ENCODE measurements at regions not wholly inside any gene's neighbourhood (a gene's known extent, or its start where the extent isn't known, plus 50 kb on each side); places are given as distances from the start of the nearest gene placed in this dataset.

DNA sequence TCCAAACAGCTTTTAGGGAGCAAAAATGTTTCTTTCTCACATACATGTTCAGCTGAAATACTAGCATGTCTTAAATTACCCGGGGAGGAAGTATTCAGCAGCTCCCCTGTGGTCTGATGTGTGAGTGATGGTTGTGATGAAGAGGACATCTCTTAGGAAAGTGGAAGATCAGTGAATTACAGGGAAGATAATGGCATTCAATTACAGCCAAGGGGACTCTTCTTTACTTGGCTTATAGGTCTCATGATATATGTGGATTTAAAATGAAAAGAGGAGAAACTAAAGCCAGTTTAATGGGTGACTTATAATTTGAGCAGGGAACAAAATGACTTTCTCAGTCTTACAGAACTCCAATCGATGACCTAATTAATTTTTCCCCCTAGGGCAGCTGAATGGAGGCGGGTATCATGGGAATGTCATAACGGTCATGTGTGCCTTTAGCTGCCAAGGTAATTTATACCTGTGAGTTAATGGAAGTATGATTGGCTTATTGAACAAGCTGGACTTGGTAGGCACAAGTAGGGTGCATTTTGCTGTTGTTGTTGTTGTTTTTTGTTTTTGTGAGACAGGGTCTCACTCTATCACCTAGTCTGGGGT, 198.8 kb downstream of the HIPK3 start:
- H3F3A ChIP-seq (ENCODE audit: insufficient read depth) = no peaks in the 10 kb centered on the region
- H3K9ac ChIP-seq (ENCODE audit: low read length) = no peak overlapping the region
- no peaks in the 10 kb centered on the region for H3K9me3 ChIP-seq (ENCODE audit: insufficient read depth, low read length)
- no peaks in the 10 kb centered on the region for H3K79me2 ChIP-seq (ENCODE audit: insufficient read depth, low read length)
- H4K20me1 ChIP-seq (ENCODE audit: low read depth, low read length) = no peaks in the 10 kb centered on the region
- H3K4me2 ChIP-seq (ENCODE audit: low read depth, low read length, poor library complexity, severe bottlenecking) = no peak overlapping the region
- no peaks in the 10 kb centered on the region for H3K27me3 ChIP-seq (ENCODE audit: low read length)
- no peaks in the 10 kb centered on the region for H3K9me2 ChIP-seq (replicated peaks; ENCODE audit: insufficient read depth, low read length)
- no peak overlapping the region for H2AFZ ChIP-seq (ENCODE audit: low read depth, low read length, severe bottlenecking)
- TF ChIP-seq EZH2phosphoT487 (conservative IDR thresholded peaks at IDR 0.05; ENCODE audit: low read length) = no peak
- TF ChIP-seq, protein P1, sequence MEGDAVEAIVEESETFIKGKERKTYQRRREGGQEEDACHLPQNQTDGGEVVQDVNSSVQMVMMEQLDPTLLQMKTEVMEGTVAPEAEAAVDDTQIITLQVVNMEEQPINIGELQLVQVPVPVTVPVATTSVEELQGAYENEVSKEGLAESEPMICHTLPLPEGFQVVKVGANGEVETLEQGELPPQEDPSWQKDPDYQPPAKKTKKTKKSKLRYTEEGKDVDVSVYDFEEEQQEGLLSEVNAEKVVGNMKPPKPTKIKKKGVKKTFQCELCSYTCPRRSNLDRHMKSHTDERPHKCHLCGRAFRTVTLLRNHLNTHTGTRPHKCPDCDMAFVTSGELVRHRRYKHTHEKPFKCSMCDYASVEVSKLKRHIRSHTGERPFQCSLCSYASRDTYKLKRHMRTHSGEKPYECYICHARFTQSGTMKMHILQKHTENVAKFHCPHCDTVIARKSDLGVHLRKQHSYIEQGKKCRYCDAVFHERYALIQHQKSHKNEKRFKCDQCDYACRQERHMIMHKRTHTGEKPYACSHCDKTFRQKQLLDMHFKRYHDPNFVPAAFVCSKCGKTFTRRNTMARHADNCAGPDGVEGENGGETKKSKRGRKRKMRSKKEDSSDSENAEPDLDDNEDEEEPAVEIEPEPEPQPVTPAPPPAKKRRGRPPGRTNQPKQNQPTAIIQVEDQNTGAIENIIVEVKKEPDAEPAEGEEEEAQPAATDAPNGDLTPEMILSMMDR (IDR thresholded peaks at IDR 0.05; ENCODE audit: insufficient read depth, low read length, poor library complexity, severe bottlenecking) = no peak
- H3K27ac ChIP-seq (ENCODE audit: low read depth, low read length) = no peak overlapping the region
- no peaks in the 10 kb centered on the region for H3K36me3 ChIP-seq (ENCODE audit: low read length)
- no peak overlapping the region for H3K4me3 ChIP-seq (ENCODE audit: insufficient read depth, low read length, poor library complexity, severe bottlenecking)

DNA sequence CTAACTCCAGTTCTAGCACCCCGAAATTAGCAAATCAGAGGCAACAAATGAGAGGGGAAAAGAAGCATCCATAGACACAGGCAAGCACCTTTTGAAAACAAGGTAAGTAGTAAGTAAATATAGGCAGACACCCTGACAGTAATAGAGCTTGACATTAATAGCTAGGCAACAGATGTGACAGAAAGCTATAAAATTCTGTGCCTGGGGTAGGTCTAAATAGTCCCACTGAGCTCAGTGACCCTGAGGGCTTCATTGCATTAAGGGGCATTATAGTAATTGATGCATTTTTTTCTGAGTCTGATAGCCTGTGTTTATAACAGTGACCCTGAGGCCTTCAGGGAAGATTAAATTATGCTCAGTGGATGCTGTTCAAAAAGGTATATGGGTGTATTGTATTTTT, 197.1 kb downstream of the HIPK3 start:
- Histone ChIP-seq H3K36me3 (ENCODE audit: low read length) (no peaks in the 10 kb centered on the region), H3K79me2 (ENCODE audit: insufficient read depth, low read length) (no peaks in the 10 kb centered on the region), H3K4me2 (ENCODE audit: low read depth, low read length, poor library complexity, severe bottlenecking) (no peak overlapping the region)

DNA sequence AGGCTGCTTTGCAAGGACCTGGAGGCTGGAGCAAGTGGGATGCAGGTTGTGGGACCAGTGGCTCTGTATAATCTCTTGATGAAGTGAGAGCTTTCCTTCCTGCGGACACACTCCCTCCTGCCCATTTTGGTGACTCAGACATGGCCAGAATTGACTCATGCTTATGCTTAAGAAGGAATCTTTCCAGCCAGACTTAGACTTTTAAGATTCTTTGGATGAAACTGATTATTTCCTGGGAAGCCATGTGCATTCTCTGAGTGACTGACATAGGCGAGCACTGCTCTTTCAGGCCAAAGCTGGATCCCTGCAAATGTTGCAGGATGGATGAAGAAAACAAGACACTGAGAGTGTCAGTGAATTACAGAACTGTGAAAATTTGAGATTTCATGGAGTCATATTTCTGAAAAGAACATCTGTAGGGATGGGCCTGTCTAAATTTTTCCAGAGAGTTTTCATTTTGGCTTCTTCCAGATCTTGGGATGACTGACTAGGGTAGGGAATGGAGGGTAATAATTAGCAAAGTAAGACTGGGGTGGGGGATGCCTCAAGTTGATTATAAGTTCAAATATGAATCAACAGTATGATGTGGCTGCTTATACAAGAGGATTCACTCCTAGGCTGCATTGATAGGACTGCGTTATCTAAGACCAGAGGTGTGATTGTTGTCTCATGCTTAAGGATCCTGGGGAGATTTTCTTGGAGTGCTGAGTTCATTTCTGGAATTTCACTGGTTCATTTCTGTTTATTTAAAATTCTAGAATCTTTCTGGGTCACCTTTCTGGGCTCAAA, 195.8 kb downstream of the HIPK3 start:
- Histone ChIP-seq H3K4me3 (ENCODE audit: insufficient read depth, low read length, poor library complexity, severe bottlenecking) (no peak overlapping the region), H3K79me2 (ENCODE audit: insufficient read depth, low read length) (no peaks in the 10 kb centered on the region), H3F3A (ENCODE audit: insufficient read depth) (no peaks in the 10 kb centered on the region), H3K9me3 (ENCODE audit: insufficient read depth, low read length) (no peaks in the 10 kb centered on the region), H3K9me2 (replicated peaks; ENCODE audit: insufficient read depth, low read length) (no peaks in the 10 kb centered on the region), H3K27ac (ENCODE audit: low read depth, low read length) (no peak overlapping the region), H3K36me3 (ENCODE audit: low read length) (no peaks in the 10 kb centered on the region), H3K9ac (ENCODE audit: low read length) (no peak overlapping the region), H2AFZ (ENCODE audit: low read depth, low read length, severe bottlenecking) (no peak overlapping the region), H3K27me3 (ENCODE audit: low read length) (no peaks in the 10 kb centered on the region), H3K4me2 (ENCODE audit: low read depth, low read length, poor library complexity, severe bottlenecking) (no peak overlapping the region), H4K20me1 (ENCODE audit: low read depth, low read length) (no peaks in the 10 kb centered on the region)
- TF ChIP-seq, protein P1 (IDR thresholded peaks at IDR 0.05; ENCODE audit: insufficient read depth, low read length, poor library complexity, severe bottlenecking) = no peak
- no peak for TF ChIP-seq EZH2phosphoT487 (conservative IDR thresholded peaks at IDR 0.05; ENCODE audit: low read length)

More for the DNA sequence above, 197.1 kb downstream of the HIPK3 start:
- Histone ChIP-seq H3K9me2 (replicated peaks; ENCODE audit: insufficient read depth, low read length) (no peaks in the 10 kb centered on the region), H2AFZ (ENCODE audit: low read depth, low read length, severe bottlenecking) (no peak overlapping the region), H3K27ac (ENCODE audit: low read depth, low read length) (no peak overlapping the region), H3K9me3 (ENCODE audit: insufficient read depth, low read length) (no peaks in the 10 kb centered on the region), H3K27me3 (ENCODE audit: low read length) (no peaks in the 10 kb centered on the region), H4K20me1 (ENCODE audit: low read depth, low read length) (no peaks in the 10 kb centered on the region), H3K4me3 (ENCODE audit: insufficient read depth, low read length, poor library complexity, severe bottlenecking) (no peak overlapping the region), H3K9ac (ENCODE audit: low read length) (no peak overlapping the region), H3F3A (ENCODE audit: insufficient read depth) (no peaks in the 10 kb centered on the region)
- TF ChIP-seq, protein P1 (IDR thresholded peaks at IDR 0.05; ENCODE audit: insufficient read depth, low read length, poor library complexity, severe bottlenecking) = no peak
- no peak for TF ChIP-seq EZH2phosphoT487 (conservative IDR thresholded peaks at IDR 0.05; ENCODE audit: low read length)
